SK-N-SH (cell line): ENCODE measurements at regions not wholly inside any gene's neighbourhood (a gene's known extent, or its start where the extent isn't known, plus 50 kb on each side); places are given as distances from the start of the nearest gene placed in this dataset.
"Not testable (repeated sequence)": the region's sequence is repeated elsewhere in the genome, so short reads cannot be mapped to it uniquely, and the experiment has no call there.

Experiments
- CTCF ChIP-seq: fragments of 200-600 bp; sonication (generic); IDR thresholded peaks from 2 replicates; pipeline ENCODE4 v1.6.1; 2017; ENCODE audit warnings: antibody characterized with exemption, mild to moderate bottlenecking, moderate library complexity
- EP300 ChIP-seq, 2 experiments: IDR thresholded peaks; 2 replicates each; pipeline versions ENCODE4 v1.4.0 to v1.6.1; 2012; ENCODE audit warnings: borderline replicate concordance in 1 of 2, low read depth in 1 of 2, low read length in 1 of 2
- FOXM1 ChIP-seq: IDR thresholded peaks from 2 replicates; pipeline ENCODE4 v1.4.0; 2012; ENCODE audit warnings: low read depth, mild to moderate bottlenecking
- TAF1 ChIP-seq: IDR thresholded peaks from 2 replicates; pipeline ENCODE4 v1.6.1; 2012; ENCODE audit warnings: low read depth, mild to moderate bottlenecking, low read length, moderate library complexity, borderline replicate concordance

GRCh38 chr16:29268785-29269191, 137.7 kb downstream of the NPIPB11 start:
- TF ChIP-seq FOXM1; EP300 (IDR thresholded peaks at IDR 0.05; ENCODE audit: borderline replicate concordance in 1 of 2, low read depth in 1 of 2, low read length in 1 of 2); TAF1; CTCF: not testable (repeated sequence)
